HUES48 (cell line): ENCODE measurements at regions not wholly inside any gene's neighbourhood (a gene's known extent, or its start where the extent isn't known, plus 50 kb on each side); places are given as distances from the start of the nearest gene placed in this dataset.
A peak's percentile ranks its signal among the peaks of the same experiment; 100 is the strongest.

Source experiments
- H3K27ac ChIP-seq: one replicate; pipeline ENCODE4 v1.7.0; 2013; ENCODE audit warnings: low read depth, low read length, inconsistent platforms
- H3K27me3 ChIP-seq: 2 replicates; pipeline ENCODE4 v1.6.1; 2013; ENCODE audit warnings: mild to moderate bottlenecking, low read length; ENCODE audit not compliant: control insufficient read depth, insufficient read depth
- H3K36me3 ChIP-seq: 2 replicates; pipeline ENCODE4 v1.6.1; 2013; ENCODE audit warnings: low read length; ENCODE audit not compliant: control insufficient read depth, insufficient read depth
- H3K4me1 ChIP-seq: 2 replicates; pipeline ENCODE4 v1.6.1; 2013; ENCODE audit warnings: mild to moderate bottlenecking, low read length; ENCODE audit not compliant: control insufficient read depth, insufficient read depth
- H3K4me3 ChIP-seq: 2 replicates; pipeline ENCODE4 v1.5.1; 2013; ENCODE audit warnings: mild to moderate bottlenecking, low read depth, low read length
- H3K9ac ChIP-seq: 2 replicates; pipeline ENCODE4 v1.6.1; 2013; ENCODE audit warnings: mild to moderate bottlenecking, low read depth, low read length, moderate library complexity
- H3K9me3 ChIP-seq: 2 replicates; pipeline ENCODE4 v1.6.1; 2013; ENCODE audit warnings: low read length; ENCODE audit not compliant: control insufficient read depth, insufficient read depth

- Histone ChIP-seq H3K4me3 (no peak overlapping the region), H3K9me3 (no peaks in the 10 kb centered on the region), H3K36me3 (no peaks in the 10 kb centered on the region), H3K27me3 (no peaks in the 10 kb centered on the region), H3K4me1 (peaks cover 15% of the 10 kb centered on the region), H3K9ac (no peak overlapping the region), H3K27ac (no peak overlapping the region)
Measured at GRCh38 chr2:236656166-236656565, 86.5 kb downstream of the ACKR3 start.

GRCh38 chr2:236656721-236657120 lies 87.1 kb downstream of the ACKR3 start:
- H3K27ac ChIP-seq = no peak overlapping the region
- H3K9ac ChIP-seq = no peak overlapping the region
- no peak overlapping the region for H3K4me3 ChIP-seq
- H3K9me3 ChIP-seq = no peaks in the 10 kb centered on the region
- H3K27me3 ChIP-seq = no peaks in the 10 kb centered on the region
- no peaks in the 10 kb centered on the region for H3K36me3 ChIP-seq
- peaks cover 21% of the 10 kb centered on the region for H3K4me1 ChIP-seq

GRCh38 chr2:236657215-236657614 lies 87.6 kb downstream of the ACKR3 start:
- Histone ChIP-seq H3K9me3 (no peaks in the 10 kb centered on the region), H3K36me3 (no peaks in the 10 kb centered on the region), H3K4me1 (peaks cover 26% of the 10 kb centered on the region), H3K27me3 (no peaks in the 10 kb centered on the region), H3K4me3 (no peak overlapping the region), H3K9ac (no peak overlapping the region), H3K27ac (no peak overlapping the region)

DNA sequence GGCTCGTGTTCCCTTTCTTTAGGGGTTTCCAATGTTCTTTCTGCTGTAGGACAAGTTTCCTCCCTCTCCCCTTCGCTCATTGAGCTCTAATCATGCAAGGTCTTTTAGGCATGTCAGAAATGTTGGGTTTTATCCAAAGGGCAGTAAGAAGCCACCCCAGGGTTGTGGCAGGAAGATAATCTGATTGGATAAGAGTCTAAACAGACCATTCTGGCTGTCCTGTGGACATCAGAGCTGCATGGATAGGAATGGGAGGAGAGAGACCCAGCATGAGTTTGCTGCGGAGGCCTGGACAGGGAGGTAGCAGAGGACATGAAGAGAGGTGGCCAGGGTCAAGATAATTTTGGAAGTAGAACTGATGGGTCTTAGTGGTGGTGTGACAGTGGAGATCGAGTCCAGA lies 88.2 kb downstream of the ACKR3 start:
- no peaks in the 10 kb centered on the region for H3K27me3 ChIP-seq
- no peaks in the 10 kb centered on the region for H3K9me3 ChIP-seq
- no peak overlapping the region for H3K27ac ChIP-seq
- H3K4me1 ChIP-seq = peaks cover 26% of the 10 kb centered on the region
- no peak overlapping the region for H3K9ac ChIP-seq
- H3K36me3 ChIP-seq = no peaks in the 10 kb centered on the region
- no peak overlapping the region for H3K4me3 ChIP-seq

DNA sequence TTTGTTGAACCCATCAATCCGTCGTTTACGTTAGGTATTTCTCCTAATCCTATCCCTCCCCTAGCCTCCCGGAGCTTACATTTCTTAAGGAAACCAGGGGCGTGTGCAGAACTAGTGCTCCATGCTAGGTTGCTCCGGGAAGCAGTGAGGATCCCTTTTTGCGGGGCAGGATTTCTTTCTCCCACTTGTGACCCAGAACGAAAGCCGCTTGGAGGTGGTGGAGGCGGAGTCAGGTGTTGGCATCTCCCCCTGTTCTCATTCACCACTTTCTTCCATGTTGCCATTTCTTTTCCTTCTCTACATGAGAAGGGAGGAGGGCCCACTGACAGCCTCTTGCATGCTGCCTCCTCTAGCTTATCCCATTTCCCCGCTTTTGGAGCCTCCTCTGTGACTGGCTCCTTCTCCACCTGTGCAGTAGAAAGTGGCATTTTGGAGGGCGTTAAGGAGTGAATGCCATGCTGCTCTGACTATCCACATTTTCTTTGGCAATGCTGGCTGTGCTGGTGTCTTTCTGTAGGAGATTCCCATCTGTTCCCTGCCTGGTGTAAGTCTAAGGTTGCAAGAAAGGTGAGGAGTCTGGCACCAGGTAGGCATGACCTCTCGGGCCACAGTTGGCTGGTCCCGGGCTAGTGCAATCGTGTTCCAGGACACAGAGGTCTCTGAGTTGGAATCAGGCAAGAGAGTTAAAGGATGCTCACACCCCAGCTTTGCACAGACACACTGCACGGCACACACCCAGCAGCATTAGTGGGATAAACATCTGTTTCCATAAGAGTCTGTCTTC lies 89.5 kb downstream of the ACKR3 start:
- peaks cover 26% of the 10 kb centered on the region for H3K4me1 ChIP-seq
- no peak overlapping the region for H3K4me3 ChIP-seq
- H3K9me3 ChIP-seq = no peaks in the 10 kb centered on the region
- no peaks in the 10 kb centered on the region for H3K27me3 ChIP-seq
- H3K9ac ChIP-seq = no peak overlapping the region
- no peak overlapping the region for H3K27ac ChIP-seq
- no peaks in the 10 kb centered on the region for H3K36me3 ChIP-seq

GRCh38 chr2:236659758-236660150 lies 90.1 kb downstream of the ACKR3 start:
- H3K27me3 ChIP-seq = no peaks in the 10 kb centered on the region
- H3K9me3 ChIP-seq = no peaks in the 10 kb centered on the region
- H3K9ac ChIP-seq = no peak overlapping the region
- no peak overlapping the region for H3K4me3 ChIP-seq
- H3K27ac ChIP-seq = no peak overlapping the region
- H3K4me1 ChIP-seq = peaks cover 26% of the 10 kb centered on the region
- H3K36me3 ChIP-seq = no peaks in the 10 kb centered on the region

DNA sequence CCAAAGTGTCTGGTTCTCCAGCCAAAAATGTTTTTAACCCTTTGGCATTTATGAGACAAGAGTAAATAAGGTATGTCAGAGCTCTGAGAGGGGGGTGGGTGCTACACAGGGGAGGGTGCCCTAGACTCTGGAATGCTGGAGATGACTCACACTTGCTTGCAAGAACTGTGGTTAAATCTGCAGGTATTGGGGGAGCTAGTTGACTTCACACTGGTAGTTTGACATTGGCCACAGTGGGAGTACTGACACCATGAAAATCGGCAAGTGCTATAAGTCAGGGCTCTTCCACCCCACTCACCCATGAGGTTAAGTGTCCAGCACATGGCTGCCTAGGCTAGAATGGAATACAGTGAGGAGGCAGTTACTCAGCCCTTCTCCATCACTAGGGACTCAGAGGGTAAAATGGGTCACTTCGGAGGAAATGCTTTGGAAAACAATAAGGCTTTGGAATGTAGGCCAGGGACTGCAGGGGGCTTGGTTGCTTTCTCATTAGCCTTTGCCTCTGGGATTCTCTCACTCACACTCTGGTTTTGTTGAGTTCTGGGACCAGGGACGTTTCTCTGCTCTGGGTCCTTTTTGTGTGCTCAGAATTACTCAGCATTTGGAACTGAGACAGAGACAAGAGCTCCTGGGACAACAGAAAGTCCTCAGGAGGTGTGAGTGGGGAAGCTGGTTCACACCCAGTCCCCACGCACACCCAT lies 91.6 kb downstream of the ACKR3 start:
- no peak overlapping the region for H3K9ac ChIP-seq
- H3K27me3 ChIP-seq = no peaks in the 10 kb centered on the region
- H3K36me3 ChIP-seq = no peaks in the 10 kb centered on the region
- peak overlapping the region; percentile 94 for H3K27ac ChIP-seq
- H3K9me3 ChIP-seq = 0 out of 2 replicates have a peak, but pooled peaks cover 3% of the 10 kb centered on the region
- H3K4me3 ChIP-seq = peak overlapping the region; percentile 27; the same call in 1 of the 2 replicates
- H3K4me1 ChIP-seq = peaks cover 26% of the 10 kb centered on the region

GRCh38 chr2:236661762-236662110 lies 92.1 kb downstream of the ACKR3 start:
- Histone ChIP-seq H3K9ac (no peak overlapping the region), H3K4me1 (peaks cover 26% of the 10 kb centered on the region), H3K4me3 (0 out of 2 replicates have a peak overlapping the region, but pooled peaks have one; percentile 27), H3K27me3 (no peaks in the 10 kb centered on the region), H3K9me3 (0 out of 2 replicates have a peak, but pooled peaks cover 7% of the 10 kb centered on the region), H3K27ac (peak overlapping the region; percentile 94), H3K36me3 (no peaks in the 10 kb centered on the region)

- H3K4me3 ChIP-seq = no peak overlapping the region
- peak overlapping the region; percentile 94 for H3K27ac ChIP-seq
- 0 out of 2 replicates have a peak, but pooled peaks cover 7% of the 10 kb centered on the region for H3K9me3 ChIP-seq
- no peaks in the 10 kb centered on the region for H3K36me3 ChIP-seq
- no peak overlapping the region for H3K9ac ChIP-seq
- no peaks in the 10 kb centered on the region for H3K27me3 ChIP-seq
- H3K4me1 ChIP-seq = peaks cover 26% of the 10 kb centered on the region
Measured at GRCh38 chr2:236662231-236663185, 92.9 kb downstream of the ACKR3 start.

- no peak overlapping the region for H3K27ac ChIP-seq
- H3K27me3 ChIP-seq = no peaks in the 10 kb centered on the region
- H3K9me3 ChIP-seq = 0 out of 2 replicates have a peak, but pooled peaks cover 7% of the 10 kb centered on the region
- H3K4me1 ChIP-seq = peaks cover 26% of the 10 kb centered on the region
- H3K4me3 ChIP-seq = no peak overlapping the region
- no peak overlapping the region for H3K9ac ChIP-seq
- H3K36me3 ChIP-seq = no peaks in the 10 kb centered on the region
Measured at GRCh38 chr2:236663287-236664101, 93.9 kb downstream of the ACKR3 start.
